DOHH2 (cell line): ENCODE measurements at regions not wholly inside any gene's neighbourhood (a gene's known extent, or its start where the extent isn't known, plus 50 kb on each side); places are given as distances from the start of the nearest gene placed in this dataset.

Source experiments
- H3F3A ChIP-seq: fragments of 200-600 bp; sonication (generic), shearing (Covaris generic); 2 replicates; pipeline ENCODE4 v1.6.0; 2016; ENCODE audit warnings: antibody characterized with exemption, mild to moderate bottlenecking; ENCODE audit not compliant: control insufficient read depth, insufficient read depth
- H3K27ac ChIP-seq: fragments of 200-600 bp; sonication (generic); 2 replicates; pipeline ENCODE4 v1.5.1; 2014; ENCODE audit warnings: low read depth, mild to moderate bottlenecking, low read length, moderate library complexity
- H3K27me3 ChIP-seq: fragments of 200-600 bp; sonication (generic); 2 replicates; pipeline ENCODE4 v1.6.1; 2014; ENCODE audit warnings: mild to moderate bottlenecking, low read length, mixed read lengths; ENCODE audit not compliant: control insufficient read depth
- H3K36me3 ChIP-seq: fragments of 200-600 bp; sonication (generic); 2 replicates; pipeline ENCODE4 v1.6.1; 2014; ENCODE audit warnings: mild to moderate bottlenecking, low read length, moderate library complexity, mixed read lengths; ENCODE audit not compliant: control insufficient read depth
- H3K4me1 ChIP-seq: fragments of 200-600 bp; sonication (generic); 2 replicates; pipeline ENCODE4 v1.6.1; 2014; ENCODE audit warnings: mild to moderate bottlenecking, low read length, mixed read lengths; ENCODE audit not compliant: control insufficient read depth
- H3K4me2 ChIP-seq: fragments of 200-600 bp; sonication (generic); 2 replicates; pipeline ENCODE4 v1.6.0; 2014; ENCODE audit warnings: mild to moderate bottlenecking, low read length, moderate library complexity
- H3K4me3 ChIP-seq: fragments of 200-600 bp; sonication (generic); 2 replicates; pipeline ENCODE4 v1.5.1; 2014; ENCODE audit warnings: mild to moderate bottlenecking, low read length, mixed read lengths
- H3K79me2 ChIP-seq: fragments of 200-600 bp; sonication (generic); 2 replicates; pipeline ENCODE4 v1.6.1; 2014; ENCODE audit warnings: mild to moderate bottlenecking, low read length, mixed read lengths; ENCODE audit not compliant: control insufficient read depth
- H3K9me2 ChIP-seq: fragments of 200-600 bp; sonication (generic); replicated peaks from 2 replicates; pipeline ENCODE4 v1.6.1; 2014; ENCODE audit warnings: mild to moderate bottlenecking, low read length, mixed read lengths; ENCODE audit not compliant: control insufficient read depth
- H3K9me3 ChIP-seq: fragments of 200-600 bp; sonication (generic); 2 replicates; pipeline ENCODE4 v1.6.1; 2014; ENCODE audit warnings: antibody characterized with exemption, low read length, mixed read lengths; ENCODE audit not compliant: control insufficient read depth, insufficient read depth
- H4K20me1 ChIP-seq: fragments of 200-600 bp; sonication (generic); 2 replicates; pipeline ENCODE4 v1.6.0; 2014; ENCODE audit warnings: low read depth, mild to moderate bottlenecking, antibody characterized with exemption, low read length, moderate library complexity; ENCODE audit not compliant: control insufficient read depth, insufficient read depth
- CTCF ChIP-seq: fragments of 200-600 bp; sonication (generic); IDR thresholded peaks from one replicate; pipeline ENCODE4 v1.5.1; 2014; ENCODE audit warnings: antibody characterized with exemption, mild to moderate bottlenecking, low read depth, low read length; ENCODE audit not compliant: poor library complexity, severe bottlenecking
- EZH2phosphoT487 ChIP-seq: fragments of 200-600 bp; sonication (generic); IDR thresholded peaks from 2 replicates; pipeline ENCODE4 v1.6.1; 2017; ENCODE audit warnings: borderline replicate concordance, mild to moderate bottlenecking, antibody characterized with exemption, low read length, moderate library complexity, mixed read lengths

GRCh38 chr4:187317799-187318198 is 594.1 kb upstream of the FAT1 start:
- Histone ChIP-seq H3K79me2 (no peaks in the 10 kb centered on the region), H3K27me3 (no peaks in the 10 kb centered on the region), H4K20me1 (no peaks in the 10 kb centered on the region), H3K9me3 (no peaks in the 10 kb centered on the region; the same call in 1 of the 2 replicates), H3K27ac (no peak overlapping the region), H3K4me3 (no peak overlapping the region), H3K4me2 (no peak overlapping the region), H3F3A (no peaks in the 10 kb centered on the region), H3K9me2 (no peaks in the 10 kb centered on the region), H3K4me1 (no peaks in the 10 kb centered on the region), H3K36me3 (no peaks in the 10 kb centered on the region)
- TF ChIP-seq CTCF (no peak), EZH2phosphoT487 (no peak)

- H3K4me3 ChIP-seq, result no peak overlapping the region
- no peaks in the 10 kb centered on the region for H3K27me3 ChIP-seq
- H3K4me1 ChIP-seq, result no peaks in the 10 kb centered on the region
- no peaks in the 10 kb centered on the region for H3K79me2 ChIP-seq
- H3K9me3 ChIP-seq, result no peaks in the 10 kb centered on the region; the same call in 1 of the 2 replicates
- H3K9me2 ChIP-seq, result no peaks in the 10 kb centered on the region
- TF ChIP-seq CTCF, result no peak
- TF ChIP-seq EZH2phosphoT487, result no peak
- H3K4me2 ChIP-seq, result no peak overlapping the region
- no peaks in the 10 kb centered on the region for H3F3A ChIP-seq
- no peak overlapping the region for H3K27ac ChIP-seq
- no peaks in the 10 kb centered on the region for H3K36me3 ChIP-seq
- no peaks in the 10 kb centered on the region for H4K20me1 ChIP-seq
Observed at GRCh38 chr4:187321711-187322110, 598.1 kb upstream of the FAT1 start.

GRCh38 chr4:187332141-187332540 is 608.5 kb upstream of the FAT1 start:
- Histone ChIP-seq H4K20me1 (no peaks in the 10 kb centered on the region), H3K27ac (no peak overlapping the region), H3K4me3 (no peak overlapping the region), H3K9me2 (no peaks in the 10 kb centered on the region), H3K36me3 (no peaks in the 10 kb centered on the region), H3K9me3 (no peaks in the 10 kb centered on the region), H3K4me1 (no peaks in the 10 kb centered on the region), H3K27me3 (no peaks in the 10 kb centered on the region), H3K4me2 (no peak overlapping the region), H3K79me2 (no peaks in the 10 kb centered on the region), H3F3A (no peaks in the 10 kb centered on the region)
- TF ChIP-seq EZH2phosphoT487 (no peak), CTCF (no peak)

- no peaks in the 10 kb centered on the region for H3K4me1 ChIP-seq
- H3K4me2 ChIP-seq, result no peak overlapping the region
- H3K9me3 ChIP-seq, result no peaks in the 10 kb centered on the region
- no peaks in the 10 kb centered on the region for H3F3A ChIP-seq
- H3K9me2 ChIP-seq, result no peaks in the 10 kb centered on the region
- H4K20me1 ChIP-seq, result no peaks in the 10 kb centered on the region
- no peaks in the 10 kb centered on the region for H3K27me3 ChIP-seq
- H3K36me3 ChIP-seq, result no peaks in the 10 kb centered on the region
- no peak for TF ChIP-seq EZH2phosphoT487
- no peak for TF ChIP-seq CTCF
- no peaks in the 10 kb centered on the region for H3K79me2 ChIP-seq
- H3K4me3 ChIP-seq, result no peak overlapping the region
- no peak overlapping the region for H3K27ac ChIP-seq
Observed at GRCh38 chr4:187333151-187333550, 609.5 kb upstream of the FAT1 start.
